ENCODE measurements at regions not wholly inside any gene's neighbourhood (a gene's known extent, or its start where the extent isn't known, plus 50 kb on each side); places are given as distances from the start of the nearest gene placed in this dataset.

DNA sequence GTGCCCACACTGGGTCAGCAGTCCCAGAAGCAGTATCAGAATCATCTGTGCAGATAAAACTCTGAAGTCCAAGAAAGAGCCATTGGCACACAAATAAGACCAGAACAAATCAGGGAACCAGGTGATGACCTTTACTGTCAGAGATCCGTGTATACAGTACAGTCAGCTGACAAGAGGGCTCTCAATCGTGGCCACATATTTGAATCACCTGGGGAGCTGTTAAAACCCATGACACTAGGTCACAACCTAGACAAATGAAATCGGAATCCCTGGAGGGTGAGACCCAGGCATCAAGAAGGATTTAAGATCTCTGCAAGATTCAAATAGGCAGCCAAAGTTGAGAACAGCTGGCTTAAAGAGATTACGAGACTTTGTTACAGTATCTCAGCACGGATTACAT lies 807.1 kb downstream of the RNF144A start:
- H3K4me3 ChIP-seq (ENCODE audit: control insufficient read depth, low read depth, low read length): no peak overlapping the region
- no peak for DNase-seq (ENCODE audit: low read depth)
- TF ChIP-seq, protein P1, sequence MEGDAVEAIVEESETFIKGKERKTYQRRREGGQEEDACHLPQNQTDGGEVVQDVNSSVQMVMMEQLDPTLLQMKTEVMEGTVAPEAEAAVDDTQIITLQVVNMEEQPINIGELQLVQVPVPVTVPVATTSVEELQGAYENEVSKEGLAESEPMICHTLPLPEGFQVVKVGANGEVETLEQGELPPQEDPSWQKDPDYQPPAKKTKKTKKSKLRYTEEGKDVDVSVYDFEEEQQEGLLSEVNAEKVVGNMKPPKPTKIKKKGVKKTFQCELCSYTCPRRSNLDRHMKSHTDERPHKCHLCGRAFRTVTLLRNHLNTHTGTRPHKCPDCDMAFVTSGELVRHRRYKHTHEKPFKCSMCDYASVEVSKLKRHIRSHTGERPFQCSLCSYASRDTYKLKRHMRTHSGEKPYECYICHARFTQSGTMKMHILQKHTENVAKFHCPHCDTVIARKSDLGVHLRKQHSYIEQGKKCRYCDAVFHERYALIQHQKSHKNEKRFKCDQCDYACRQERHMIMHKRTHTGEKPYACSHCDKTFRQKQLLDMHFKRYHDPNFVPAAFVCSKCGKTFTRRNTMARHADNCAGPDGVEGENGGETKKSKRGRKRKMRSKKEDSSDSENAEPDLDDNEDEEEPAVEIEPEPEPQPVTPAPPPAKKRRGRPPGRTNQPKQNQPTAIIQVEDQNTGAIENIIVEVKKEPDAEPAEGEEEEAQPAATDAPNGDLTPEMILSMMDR (conservative IDR thresholded peaks at IDR 0.05; ENCODE audit: control insufficient read depth, insufficient read depth, low read depth, low read length): no peak

DNA sequence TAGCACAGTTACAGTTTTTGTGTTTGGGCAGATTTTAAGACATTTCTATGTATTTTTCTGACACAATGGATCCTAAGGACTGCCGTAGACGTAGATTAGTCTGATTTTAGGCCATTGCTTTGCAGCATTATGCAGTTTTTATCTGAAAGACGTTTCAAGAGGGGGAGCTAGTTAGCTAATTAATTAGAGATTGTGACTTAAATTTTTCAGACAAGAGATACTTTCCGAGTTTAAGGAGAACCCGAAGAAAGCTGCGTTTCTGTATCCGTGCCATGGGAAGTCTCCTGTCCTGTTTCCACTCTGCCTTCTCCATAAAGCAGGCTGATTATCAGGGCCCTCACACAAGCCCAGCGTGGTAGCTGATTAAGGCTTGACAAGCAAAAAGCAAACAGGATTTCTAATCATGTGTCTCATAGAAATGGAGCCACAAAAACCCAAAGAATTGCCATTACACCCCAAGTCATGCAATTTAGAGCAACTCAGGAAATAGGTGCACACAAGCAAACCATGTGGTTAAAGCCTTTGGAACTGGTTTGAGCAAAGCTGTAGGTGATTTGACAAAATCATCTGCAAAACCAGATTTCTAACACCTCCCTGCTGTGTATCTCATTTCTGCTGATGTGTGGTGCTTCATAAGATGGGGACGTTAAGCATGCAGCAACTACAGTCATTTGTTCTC lies 808.1 kb downstream of the RNF144A start:
- TF ChIP-seq, protein P1 (conservative IDR thresholded peaks at IDR 0.05; ENCODE audit: control insufficient read depth, insufficient read depth, low read depth, low read length): peak; percentile 11
- no peak overlapping the region for H3K4me3 ChIP-seq (ENCODE audit: control insufficient read depth, low read depth, low read length)
- DNase-seq (ENCODE audit: low read depth): peak; percentile 40

DNA sequence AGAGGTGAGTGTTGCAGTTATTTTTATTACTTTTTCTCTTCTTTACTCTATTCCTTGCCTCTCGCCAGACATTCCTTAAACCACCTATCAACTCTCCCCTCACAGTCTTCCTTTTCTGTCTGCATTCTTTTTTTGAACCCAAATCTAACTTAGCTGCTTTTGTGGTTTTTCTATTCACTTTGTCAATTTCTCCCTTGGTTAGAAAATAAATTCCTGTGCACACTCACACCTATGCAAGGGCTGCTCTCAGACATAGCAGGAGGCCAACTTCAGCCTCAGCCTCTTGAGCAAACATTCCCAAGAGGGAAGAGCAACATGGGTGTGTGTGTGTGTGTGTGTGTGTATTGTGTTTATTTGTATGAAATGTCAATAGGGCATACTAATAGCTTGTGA lies 808.6 kb downstream of the RNF144A start:
- H3K4me3 ChIP-seq (ENCODE audit: control insufficient read depth, low read depth, low read length): no peak overlapping the region
- TF ChIP-seq, protein P1 (conservative IDR thresholded peaks at IDR 0.05; ENCODE audit: control insufficient read depth, insufficient read depth, low read depth, low read length): no peak
- DNase-seq (ENCODE audit: low read depth): no peak

DNA sequence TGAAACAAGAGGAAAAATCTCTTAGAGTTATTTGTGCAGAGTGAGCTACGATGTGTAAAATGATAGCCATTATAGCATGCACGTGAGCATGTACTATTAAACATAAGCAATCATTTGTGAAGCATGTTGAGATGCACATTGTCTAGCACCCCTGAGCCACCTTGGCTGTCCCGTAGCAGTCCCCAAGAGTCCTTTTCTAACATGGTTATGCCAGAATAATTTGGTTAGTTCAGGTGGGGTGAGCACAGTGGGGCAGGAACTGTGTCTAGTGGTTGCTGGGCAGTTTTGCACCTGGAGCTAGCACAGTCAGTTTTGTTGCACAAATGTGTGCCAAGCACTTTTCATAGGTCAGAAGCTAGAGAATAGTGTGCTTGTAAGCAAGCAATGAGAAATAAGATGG lies 809.8 kb downstream of the RNF144A start:
- no peak overlapping the region for H3K4me3 ChIP-seq (ENCODE audit: control insufficient read depth, low read depth, low read length)
- DNase-seq (ENCODE audit: low read depth): no peak
- TF ChIP-seq, protein P1 (conservative IDR thresholded peaks at IDR 0.05; ENCODE audit: control insufficient read depth, insufficient read depth, low read depth, low read length): no peak

DNA sequence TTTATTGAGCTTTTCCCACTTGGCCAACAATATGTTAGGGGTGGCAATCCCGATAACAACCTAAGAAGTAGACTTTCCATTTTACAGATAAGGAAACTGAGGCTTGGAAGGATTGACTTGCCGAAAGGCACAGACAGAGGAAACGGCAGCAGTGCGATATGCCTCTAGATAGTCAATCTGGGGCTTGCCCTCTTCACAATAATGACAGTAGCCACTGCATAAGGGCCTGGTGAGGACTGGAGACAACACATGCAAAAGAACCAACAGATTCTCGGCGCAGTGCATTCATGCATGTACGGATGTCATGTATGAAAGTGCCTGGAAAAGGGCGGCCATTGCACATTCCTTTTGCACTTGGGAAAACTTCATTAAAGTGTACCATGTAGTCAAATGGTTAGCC lies 811.2 kb downstream of the RNF144A start:
- no peak overlapping the region for H3K4me3 ChIP-seq (ENCODE audit: control insufficient read depth, low read depth, low read length)
- TF ChIP-seq, protein P1 (conservative IDR thresholded peaks at IDR 0.05; ENCODE audit: control insufficient read depth, insufficient read depth, low read depth, low read length): no peak
- DNase-seq (ENCODE audit: low read depth): no peak

DNA sequence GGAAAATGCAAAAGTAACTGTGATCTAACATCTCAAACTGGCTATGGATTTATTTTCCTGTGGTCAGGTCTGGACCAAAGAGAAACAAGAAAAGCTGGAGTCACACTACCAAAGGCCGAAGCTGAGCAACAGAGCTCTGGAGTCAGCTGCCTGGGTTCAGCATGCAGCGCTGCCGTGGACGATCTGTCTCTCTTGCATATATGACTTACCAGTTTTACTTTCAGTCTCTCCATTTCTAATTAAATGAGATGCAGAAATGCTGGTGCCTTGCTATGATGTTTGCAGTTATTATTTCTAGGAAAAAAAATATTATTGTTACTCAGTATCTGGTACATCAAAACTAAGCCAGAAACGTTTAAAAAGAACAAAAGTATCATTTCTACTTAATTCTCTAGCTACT lies 813.2 kb downstream of the RNF144A start:
- DNase-seq (ENCODE audit: low read depth): no peak
- TF ChIP-seq, protein P1 (conservative IDR thresholded peaks at IDR 0.05; ENCODE audit: control insufficient read depth, insufficient read depth, low read depth, low read length): no peak
- no peak overlapping the region for H3K4me3 ChIP-seq (ENCODE audit: control insufficient read depth, low read depth, low read length)

DNA sequence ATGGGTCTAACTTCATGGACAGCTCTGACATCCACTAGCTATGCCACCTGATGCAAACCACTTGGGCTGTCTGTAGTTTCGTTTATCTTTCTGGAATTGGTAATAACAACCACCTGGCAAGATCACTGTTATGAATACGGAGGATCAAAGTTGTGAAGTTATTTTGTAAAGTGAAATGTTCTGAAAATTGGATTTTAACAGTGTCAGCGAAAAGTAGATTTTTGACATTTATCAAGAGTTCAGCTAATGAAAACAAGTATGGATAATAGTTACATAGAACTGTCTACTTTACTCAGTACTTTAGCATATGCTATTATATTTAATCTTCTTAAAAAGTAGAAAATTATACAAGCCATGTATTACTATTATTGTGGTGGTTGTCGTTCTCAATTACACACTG lies 813.8 kb downstream of the RNF144A start:
- DNase-seq (ENCODE audit: low read depth): no peak
- TF ChIP-seq, protein P1 (conservative IDR thresholded peaks at IDR 0.05; ENCODE audit: control insufficient read depth, insufficient read depth, low read depth, low read length): no peak
- H3K4me3 ChIP-seq (ENCODE audit: control insufficient read depth, low read depth, low read length): no peak overlapping the region

Measured in fibroblast of mammary gland (primary cell).